CD4-positive, alpha-beta T cell treated with Interleukin-10 for 1 hour (primary cell): ENCODE measurements at regions not wholly inside any gene's neighbourhood (a gene's known extent, or its start where the extent isn't known, plus 50 kb on each side); places are given as distances from the start of the nearest gene placed in this dataset.
"Not testable (repeated sequence)": the region's sequence is repeated elsewhere in the genome, so short reads cannot be mapped to it uniquely, and the experiment has no call there.

Experiments
- DNase-seq: peaks from one replicate; pipeline ENCODE4 v3.0.0-alpha.2; 2020

DNA sequence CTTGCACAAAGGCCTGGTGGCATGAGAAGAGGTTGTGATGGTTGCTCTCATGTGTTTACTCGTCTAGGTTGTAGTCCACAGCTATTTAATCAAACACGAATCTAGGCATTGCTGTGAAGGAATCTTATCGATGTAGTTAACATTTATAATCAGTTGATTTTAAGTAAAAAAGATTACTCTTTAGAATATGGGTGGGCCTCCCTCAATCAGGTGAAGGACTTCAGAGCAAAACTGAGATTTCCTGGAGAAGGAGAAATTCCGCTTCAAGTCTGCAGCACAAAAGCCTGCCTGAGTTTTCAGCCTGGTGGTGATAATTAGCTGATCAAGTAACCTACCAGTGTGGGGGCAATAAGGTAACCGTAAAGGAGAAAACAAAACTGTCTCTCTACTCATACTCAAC lies 523.6 kb downstream of the GRIN2A start:
- no peak for DNase-seq

DNA sequence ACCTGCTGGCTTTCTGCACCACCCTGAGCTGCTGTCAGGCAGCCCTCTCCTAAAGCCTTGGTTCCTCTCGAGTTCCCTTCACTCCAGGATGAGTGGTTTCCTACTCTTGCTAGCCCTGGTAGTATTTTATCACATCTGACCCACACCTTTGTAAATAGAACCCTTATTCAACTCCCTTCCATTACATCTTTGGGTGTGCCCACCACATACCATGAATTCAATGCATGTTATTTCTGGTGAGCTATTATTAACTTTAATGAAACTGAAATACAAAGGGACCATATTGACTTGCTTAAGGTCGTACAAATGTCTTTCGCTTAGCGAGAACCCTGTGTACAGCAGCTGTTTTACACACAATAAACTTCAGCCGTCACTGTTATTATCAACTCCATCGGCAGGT lies 521.3 kb downstream of the GRIN2A start:
- no peak for DNase-seq

GRCh38 chr16:9661336-9662017 lies 520.8 kb downstream of the GRIN2A start:
- DNase-seq: no peak

- no peak for DNase-seq
Observed at GRCh38 chr16:9663588-9663987, 518.6 kb downstream of the GRIN2A start.

DNA sequence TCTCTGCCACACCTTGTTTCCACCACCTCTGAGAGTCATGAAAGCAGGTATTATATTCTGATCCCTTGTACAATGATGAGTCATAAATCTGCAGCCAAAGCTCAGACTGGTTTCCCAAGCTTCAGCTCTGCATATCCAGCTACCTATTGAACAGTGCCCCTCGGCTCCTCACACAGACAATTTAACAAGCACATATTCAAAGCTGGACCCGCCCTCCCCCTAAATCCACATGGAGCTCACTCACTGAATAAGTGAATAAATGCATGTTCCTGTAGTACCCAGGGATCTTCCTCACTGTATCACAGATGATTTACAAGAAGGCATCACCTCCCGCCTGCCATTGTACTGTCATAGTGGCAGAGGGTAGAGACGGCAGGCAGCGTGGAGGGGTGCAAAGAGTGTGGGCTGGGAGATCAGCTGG lies 516.4 kb downstream of the GRIN2A start:
- DNase-seq: no peak

DNA sequence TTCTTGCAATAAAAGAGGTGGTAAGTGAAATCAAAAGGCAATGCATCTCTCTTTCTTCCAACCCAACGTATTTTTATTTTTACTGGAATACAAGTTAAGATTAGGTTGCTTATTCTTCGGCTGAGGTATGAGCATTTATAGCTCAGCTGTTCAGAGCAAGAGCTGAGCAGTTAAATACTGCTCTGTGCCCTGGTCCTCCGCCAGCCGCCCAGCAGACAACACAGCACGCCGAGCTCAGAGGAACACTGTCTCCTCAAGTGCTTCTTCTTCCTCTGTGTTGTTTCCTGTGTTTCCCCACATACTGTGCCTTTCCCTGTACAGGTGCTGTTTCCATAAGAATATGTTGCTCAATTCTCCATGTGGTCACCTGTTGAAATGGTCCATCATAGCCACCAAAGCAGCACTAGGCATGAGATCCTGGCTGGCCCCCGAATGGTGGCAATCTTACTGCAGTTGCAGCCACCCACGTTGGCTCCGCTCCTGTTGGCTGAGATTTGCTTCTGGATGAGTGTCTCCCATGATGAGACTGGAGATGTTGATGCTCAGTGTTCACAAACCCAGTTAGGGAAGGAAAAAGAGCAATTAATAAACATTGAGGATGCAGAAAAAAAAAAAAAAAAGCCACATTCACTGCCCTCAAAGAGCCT lies 515.3 kb downstream of the GRIN2A start:
- no peak for DNase-seq

- DNase-seq: no peak
Observed at GRCh38 chr16:9670033-9670432, 512.2 kb downstream of the GRIN2A start.

- not testable (repeated sequence) for DNase-seq
Observed at GRCh38 chr16:9670616-9671015, 511.6 kb downstream of the GRIN2A start.

- DNase-seq: not testable (repeated sequence)
Observed at GRCh38 chr16:9676560-9677300, 505.5 kb downstream of the GRIN2A start.

DNA sequence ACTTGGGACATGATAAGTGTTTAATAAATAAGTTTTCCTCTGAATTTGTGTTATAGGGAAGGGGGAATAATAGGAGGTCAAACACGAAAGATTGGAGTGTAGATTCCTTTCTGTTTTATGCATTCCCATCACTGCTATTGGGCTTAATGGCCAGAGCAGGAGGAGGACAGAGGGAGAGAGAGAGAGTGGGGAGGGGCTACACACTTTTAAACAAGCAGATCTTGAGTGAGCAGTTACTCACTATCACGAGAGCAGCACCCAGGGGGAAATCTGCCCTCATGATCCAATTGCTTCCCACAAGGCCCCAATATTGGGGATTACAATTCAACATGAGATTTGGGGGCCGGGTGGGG lies 505.0 kb downstream of the GRIN2A start:
- DNase-seq: no peak

DNA sequence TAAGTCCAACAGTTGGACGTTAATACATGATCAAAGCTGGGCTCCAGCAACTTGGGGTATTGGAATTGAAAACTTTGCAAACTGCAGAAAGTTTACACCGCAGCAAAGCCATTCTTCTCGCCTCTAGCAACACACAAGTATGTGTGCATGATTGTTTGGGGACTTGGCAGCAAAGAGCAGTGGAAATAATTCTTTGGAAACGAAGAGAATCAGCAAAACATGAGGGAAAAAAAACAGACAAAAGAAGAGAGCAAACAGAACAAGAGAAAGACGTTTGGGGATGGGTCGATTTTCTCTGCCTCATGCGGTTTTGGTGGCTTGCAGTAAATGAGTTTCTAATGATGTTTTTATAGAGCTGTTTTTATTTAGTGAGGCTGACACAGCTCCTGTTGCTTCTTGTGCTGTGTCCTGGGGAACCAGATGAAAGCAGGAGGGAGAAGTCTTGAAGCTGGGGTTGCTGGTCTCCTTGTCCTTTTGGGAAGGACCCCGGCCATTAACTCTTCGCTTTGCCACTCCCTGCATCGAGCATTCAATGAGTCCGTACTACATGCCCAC lies 502.9 kb downstream of the GRIN2A start:
- DNase-seq: no peak

- DNase-seq: no peak
Observed at GRCh38 chr16:9680019-9680655, 502.1 kb downstream of the GRIN2A start.

GRCh38 chr16:9680968-9681367 lies 501.3 kb downstream of the GRIN2A start:
- no peak for DNase-seq

DNA sequence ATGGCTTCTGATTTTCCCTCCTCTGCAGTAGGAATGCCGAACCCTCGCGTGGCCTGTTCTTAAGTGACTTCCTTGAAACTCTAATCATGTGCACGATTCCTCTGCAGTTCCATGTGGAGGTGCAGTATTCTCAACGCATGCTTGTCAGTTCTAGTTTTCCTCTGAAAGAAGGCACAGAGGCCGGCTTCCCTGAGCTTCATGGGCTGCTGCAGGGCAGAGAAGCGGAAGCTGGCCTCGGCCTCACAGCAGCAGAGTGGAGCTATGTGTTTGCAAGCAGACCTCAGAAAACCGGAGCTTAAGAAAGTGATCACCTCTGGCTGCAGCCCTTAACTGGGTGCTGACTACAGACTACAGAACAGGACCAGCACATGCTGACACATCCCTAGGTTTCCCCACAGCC lies 500.7 kb downstream of the GRIN2A start:
- no peak for DNase-seq

DNA sequence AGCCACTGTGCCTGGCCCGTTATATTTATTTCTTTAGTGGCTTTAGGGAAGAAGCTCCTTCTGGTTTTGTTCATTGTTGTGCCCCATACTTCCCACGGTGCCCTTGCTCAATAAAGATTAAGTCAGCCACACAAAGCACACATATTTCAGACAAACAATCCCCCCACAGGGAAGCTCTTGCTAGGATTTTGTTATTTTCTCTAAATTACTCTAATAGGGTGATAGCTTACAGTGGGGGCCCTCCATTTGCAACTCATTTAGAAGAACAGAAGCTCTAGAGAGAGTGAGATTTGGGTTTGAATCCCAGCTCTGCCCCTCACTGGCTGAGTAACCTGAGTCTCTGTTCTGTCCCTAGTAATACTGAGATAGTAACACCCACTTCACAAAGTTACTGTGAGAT lies 499.9 kb downstream of the GRIN2A start:
- no peak for DNase-seq

DNA sequence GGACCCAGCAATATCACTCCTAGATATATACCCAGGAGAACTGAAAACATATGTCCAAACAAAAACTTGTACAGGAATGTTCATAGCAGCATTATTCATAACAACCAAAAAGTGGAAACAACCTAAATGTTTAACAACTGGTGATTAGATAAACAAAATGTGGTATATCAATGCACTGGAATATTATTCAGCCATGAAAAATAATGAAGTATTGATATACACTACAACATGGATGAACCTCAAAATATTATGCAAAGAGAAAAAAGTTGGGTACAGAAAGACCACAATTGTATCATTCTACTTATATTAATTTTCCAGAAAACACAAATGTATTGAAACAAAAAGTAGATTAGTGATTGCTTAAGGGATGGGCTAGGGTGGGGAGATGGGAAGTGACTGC lies 498.6 kb downstream of the GRIN2A start:
- DNase-seq: no peak

DNA sequence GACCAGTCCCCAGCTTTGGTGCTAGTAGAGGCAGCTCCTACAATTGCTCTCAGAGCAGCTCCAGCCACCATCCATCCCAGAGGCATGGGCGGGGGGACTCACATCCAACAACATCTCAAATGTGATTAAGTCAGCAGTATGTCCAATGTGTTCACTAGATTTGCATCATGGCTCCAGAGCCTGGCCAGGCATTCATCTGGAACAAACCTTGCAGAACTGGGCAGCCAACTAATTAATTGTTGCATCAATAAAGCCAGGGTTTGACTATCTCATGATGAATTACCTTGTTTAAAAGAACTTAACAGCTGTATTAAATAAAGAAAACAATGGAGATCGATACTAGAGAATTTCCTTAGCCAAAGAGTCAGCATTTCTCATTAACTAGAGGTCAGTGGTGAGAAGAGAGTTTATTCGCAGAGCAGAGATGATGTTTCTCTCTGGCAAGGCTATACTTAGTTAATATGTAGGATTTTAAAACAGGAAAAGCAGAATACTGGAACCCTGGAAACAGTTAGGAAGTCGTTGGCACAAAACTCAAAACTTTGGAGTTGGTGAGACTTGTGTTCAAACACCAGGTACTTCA lies 494.4 kb downstream of the GRIN2A start:
- DNase-seq: no peak

DNA sequence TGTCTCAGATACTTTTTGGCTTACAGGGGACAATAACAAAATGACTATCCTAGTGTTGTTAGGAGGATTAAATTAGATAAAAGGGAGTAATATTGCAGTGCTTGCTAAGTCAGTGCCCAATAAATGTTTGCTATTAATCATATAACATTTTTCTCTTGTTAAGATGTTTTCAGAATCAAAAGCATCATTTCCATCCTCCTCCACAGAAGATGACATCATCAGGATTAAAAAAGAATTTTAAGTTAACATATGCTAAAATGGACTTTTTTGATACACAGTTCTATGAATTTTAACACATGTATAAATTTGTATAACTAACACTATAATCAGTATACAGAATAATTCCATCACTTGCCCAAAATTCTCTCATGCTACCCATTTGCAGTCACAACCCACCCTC lies 492.6 kb downstream of the GRIN2A start:
- no peak for DNase-seq

DNA sequence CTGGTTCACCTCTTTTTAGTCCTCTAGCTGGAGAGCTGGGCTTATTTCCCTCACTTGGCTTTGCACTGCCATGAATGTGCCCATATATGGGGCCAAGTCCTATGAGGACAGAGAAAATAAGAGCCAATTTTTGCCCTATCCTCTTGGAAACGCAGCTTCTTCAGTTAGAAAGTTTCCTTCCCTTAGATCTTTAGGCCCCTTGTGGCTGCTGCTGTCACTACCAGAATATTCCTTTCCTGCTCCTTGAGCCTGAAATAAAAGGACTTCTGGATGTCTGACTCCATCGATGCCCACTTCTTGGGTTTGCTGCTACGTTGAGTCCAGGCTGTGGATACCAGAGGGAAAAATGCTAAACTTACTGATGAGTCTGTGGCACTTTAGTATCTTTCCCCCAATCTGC lies 487.1 kb downstream of the GRIN2A start:
- no peak for DNase-seq
